NT2/D1 (cell line): ENCODE measurements at regions not wholly inside any gene's neighbourhood (a gene's known extent, or its start where the extent isn't known, plus 50 kb on each side); places are given as distances from the start of the nearest gene placed in this dataset.

Experiments
- DNase-seq: peaks from one replicate; pipeline ENCODE4 v3.0.0-alpha.2; 2011; ENCODE audit warnings: low read depth, low spot score
- H3K27me3 ChIP-seq: 2 replicates; pipeline ENCODE4 v1.6.0; 2011; ENCODE audit warnings: mild to moderate bottlenecking; ENCODE audit not compliant: insufficient read length, insufficient read depth
- H3K36me3 ChIP-seq: 2 replicates; pipeline ENCODE4 v1.6.1; 2011; ENCODE audit warnings: mild to moderate bottlenecking, low read length, mixed read lengths; ENCODE audit not compliant: insufficient read depth, insufficient read length
- H3K4me1 ChIP-seq: 2 replicates; pipeline ENCODE4 v1.5.1; 2011; ENCODE audit not compliant: insufficient read depth, insufficient read length
- H3K4me3 ChIP-seq: 2 replicates; pipeline ENCODE4 v1.5.1; 2011; ENCODE audit warnings: low read depth; ENCODE audit not compliant: insufficient read length
- H3K9ac ChIP-seq: 2 replicates; pipeline ENCODE4 v1.6.0; 2011; ENCODE audit warnings: low read depth; ENCODE audit not compliant: insufficient read length
- H3K9me3 ChIP-seq: 2 replicates; pipeline ENCODE4 v1.5.1; 2011; ENCODE audit warnings: mild to moderate bottlenecking, low read length; ENCODE audit not compliant: insufficient read depth
- SUZ12 ChIP-seq: IDR thresholded peaks from 2 replicates; pipeline ENCODE4 v1.6.1; 2011; ENCODE audit not compliant: insufficient read length, insufficient read depth; ENCODE audit errors: extremely low read depth
- YY1 ChIP-seq: IDR thresholded peaks from 2 replicates; pipeline ENCODE4 v1.6.1; 2011; ENCODE audit not compliant: insufficient read length, insufficient read depth
- ZNF274 ChIP-seq: IDR thresholded peaks from 2 replicates; pipeline ENCODE4 v1.6.1; 2011; ENCODE audit warnings: mild to moderate bottlenecking, low read depth, low read length

DNA sequence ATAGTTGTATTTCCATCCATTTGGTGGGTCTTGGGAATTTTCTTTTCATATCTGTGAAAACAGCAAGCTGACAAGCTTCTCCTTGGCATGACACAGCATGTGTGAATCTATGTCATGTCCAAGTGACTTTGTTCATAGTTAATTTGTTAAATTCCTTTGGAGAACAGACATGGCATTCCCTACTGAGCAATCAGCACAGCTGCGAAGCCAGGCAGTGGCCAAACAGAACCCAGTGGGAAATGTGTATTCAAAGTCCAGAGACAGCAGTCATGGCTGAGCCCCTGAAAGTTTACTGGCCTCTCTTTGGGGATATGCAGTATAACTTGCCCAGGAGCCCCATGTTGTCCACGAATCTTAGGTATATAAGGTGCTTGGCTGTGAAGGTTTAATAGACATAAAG, 474.7 kb downstream of the NKX6-1 start:
- TF ChIP-seq SUZ12 (no peak), YY1 (no peak), ZNF274 (no peak)
- DNase-seq, result no peak
- Histone ChIP-seq H3K9ac (no peak overlapping the region), H3K4me3 (no peak overlapping the region), H3K27me3 (no peaks in the 10 kb centered on the region), H3K9me3 (no peaks in the 10 kb centered on the region), H3K36me3 (no peaks in the 10 kb centered on the region), H3K4me1 (no peaks in the 10 kb centered on the region)

GRCh38 chr4:84022564-84022963, 476.5 kb downstream of the NKX6-1 start:
- no peak for TF ChIP-seq YY1
- no peak for TF ChIP-seq SUZ12
- no peak for TF ChIP-seq ZNF274
- no peaks in the 10 kb centered on the region for H3K27me3 ChIP-seq
- H3K36me3 ChIP-seq, result no peaks in the 10 kb centered on the region
- H3K4me3 ChIP-seq, result no peak overlapping the region
- H3K9ac ChIP-seq, result no peak overlapping the region
- no peaks in the 10 kb centered on the region for H3K9me3 ChIP-seq
- DNase-seq, result no peak
- no peaks in the 10 kb centered on the region for H3K4me1 ChIP-seq

- Histone ChIP-seq H3K9ac (no peak overlapping the region), H3K4me1 (no peaks in the 10 kb centered on the region), H3K27me3 (no peaks in the 10 kb centered on the region), H3K4me3 (no peak overlapping the region), H3K9me3 (no peaks in the 10 kb centered on the region), H3K36me3 (no peaks in the 10 kb centered on the region)
- DNase-seq, result no peak
- no peak for TF ChIP-seq ZNF274
- TF ChIP-seq SUZ12, result no peak
- TF ChIP-seq YY1, result no peak
These were observed 479.5 kb downstream of the NKX6-1 start for GRCh38 chr4:84019626-84020025.

DNA sequence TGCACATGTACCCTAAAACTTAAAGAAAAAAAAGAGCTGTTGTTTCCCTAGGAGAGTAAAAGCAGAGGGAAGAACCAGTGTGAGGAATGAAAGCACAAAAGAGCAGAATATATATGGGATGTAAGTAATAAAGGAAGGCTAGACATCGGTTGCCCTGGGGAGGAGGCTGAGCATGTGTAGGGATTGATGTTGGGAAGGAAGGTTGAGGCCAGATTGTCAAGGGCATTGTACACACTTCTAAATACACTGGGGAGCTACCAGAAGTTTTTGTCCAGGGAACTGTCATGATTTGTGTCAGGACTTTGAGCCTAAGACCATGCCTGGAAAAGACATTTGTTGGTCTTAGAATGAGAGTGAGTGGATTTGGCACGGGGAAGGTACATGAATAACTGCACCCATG, 467.1 kb downstream of the GPAT3 start:
- TF ChIP-seq YY1 (no peak), ZNF274 (no peak), SUZ12 (no peak)
- H3K36me3 ChIP-seq, result no peaks in the 10 kb centered on the region
- DNase-seq, result no peak
- H3K9me3 ChIP-seq, result no peaks in the 10 kb centered on the region
- H3K9ac ChIP-seq, result no peak overlapping the region
- H3K4me1 ChIP-seq, result no peaks in the 10 kb centered on the region
- H3K27me3 ChIP-seq, result no peaks in the 10 kb centered on the region
- no peak overlapping the region for H3K4me3 ChIP-seq

DNA sequence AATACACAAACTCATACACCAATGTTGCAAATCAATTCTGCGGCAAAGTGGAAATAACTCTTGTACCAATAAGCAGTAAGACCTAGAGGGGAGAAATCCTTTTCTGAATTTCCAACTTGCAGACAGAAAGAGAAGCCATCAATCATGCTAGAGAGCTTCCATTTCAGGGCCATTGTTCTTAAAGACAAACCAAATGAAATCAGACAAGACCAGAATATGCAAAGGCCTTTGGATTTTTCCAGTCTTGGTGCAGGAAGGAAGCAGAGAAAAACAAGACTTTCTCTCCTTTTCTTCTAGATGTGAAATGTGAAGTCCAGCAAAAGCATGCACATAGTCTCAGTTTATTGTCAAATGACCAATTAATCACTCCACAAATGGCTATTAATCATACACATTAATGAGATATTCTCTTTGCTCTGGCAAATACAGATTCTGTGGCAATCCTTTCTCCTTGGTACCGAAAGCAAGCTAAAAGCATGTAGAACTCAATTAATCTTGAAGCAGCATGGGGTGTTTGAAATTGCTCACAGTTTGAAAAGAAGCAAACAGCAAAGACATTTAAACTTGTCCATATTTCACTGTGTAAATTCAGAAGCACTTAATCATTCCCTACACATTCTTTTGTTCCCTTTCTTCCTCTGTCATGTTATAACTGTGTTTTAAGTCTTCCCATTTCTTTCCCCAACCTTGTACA, 466.1 kb downstream of the GPAT3 start:
- Histone ChIP-seq H3K4me1 (no peaks in the 10 kb centered on the region), H3K36me3 (no peaks in the 10 kb centered on the region), H3K4me3 (no peak overlapping the region), H3K9ac (no peak overlapping the region), H3K27me3 (no peaks in the 10 kb centered on the region), H3K9me3 (no peaks in the 10 kb centered on the region)
- DNase-seq, result no peak
- TF ChIP-seq YY1 (no peak), SUZ12 (no peak), ZNF274 (no peak)

- no peaks in the 10 kb centered on the region for H3K36me3 ChIP-seq
- TF ChIP-seq SUZ12, result no peak
- TF ChIP-seq ZNF274, result no peak
- no peak for TF ChIP-seq YY1
- no peak overlapping the region for H3K4me3 ChIP-seq
- no peaks in the 10 kb centered on the region for H3K27me3 ChIP-seq
- peaks cover 8% of the 10 kb centered on the region; the same call in 1 of the 2 replicates for H3K9me3 ChIP-seq
- DNase-seq, result no peak
- H3K9ac ChIP-seq, result no peak overlapping the region
- no peaks in the 10 kb centered on the region for H3K4me1 ChIP-seq
These were observed 460.3 kb downstream of the GPAT3 start for GRCh38 chr4:83996254-83996653.

DNA sequence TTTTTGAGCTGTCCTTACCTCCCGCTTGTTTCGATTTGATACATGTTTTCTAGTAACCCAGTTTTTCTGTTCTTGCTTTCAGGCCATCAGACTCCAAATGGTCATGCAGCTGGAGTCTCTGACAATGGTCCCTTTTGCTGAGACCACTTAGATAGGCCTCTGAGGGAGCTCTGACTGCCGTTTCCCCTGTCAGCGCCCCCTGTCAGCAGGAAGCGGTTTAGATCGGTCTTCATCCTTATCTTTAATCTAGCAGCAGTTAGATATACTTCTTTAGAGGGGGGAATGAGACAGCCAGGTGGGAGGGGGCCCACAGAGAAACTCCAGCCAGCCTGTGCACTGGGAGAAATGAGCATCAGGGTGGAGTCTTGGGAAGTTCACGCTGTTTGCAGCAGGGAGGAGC, 457.9 kb downstream of the GPAT3 start:
- DNase-seq, result no peak
- H3K9ac ChIP-seq, result no peak overlapping the region
- H3K36me3 ChIP-seq, result no peaks in the 10 kb centered on the region
- no peak overlapping the region for H3K4me3 ChIP-seq
- no peaks in the 10 kb centered on the region for H3K4me1 ChIP-seq
- no peak for TF ChIP-seq SUZ12
- TF ChIP-seq YY1, result no peak
- no peak for TF ChIP-seq ZNF274
- no peaks in the 10 kb centered on the region for H3K27me3 ChIP-seq
- H3K9me3 ChIP-seq, result peaks cover 20% of the 10 kb centered on the region

- Histone ChIP-seq H3K4me3 (no peak overlapping the region), H3K9me3 (peaks cover 25% of the 10 kb centered on the region), H3K9ac (no peak overlapping the region), H3K4me1 (no peaks in the 10 kb centered on the region), H3K36me3 (no peaks in the 10 kb centered on the region), H3K27me3 (no peaks in the 10 kb centered on the region)
- DNase-seq, result no peak
- TF ChIP-seq SUZ12, result no peak
- TF ChIP-seq ZNF274, result no peak
- TF ChIP-seq YY1, result no peak
These were observed 453.9 kb downstream of the GPAT3 start for GRCh38 chr4:83989835-83990234.
